ENCODE measurements at regions not wholly inside any gene's neighbourhood (a gene's known extent, or its start where the extent isn't known, plus 50 kb on each side); places are given as distances from the start of the nearest gene placed in this dataset.

DNA sequence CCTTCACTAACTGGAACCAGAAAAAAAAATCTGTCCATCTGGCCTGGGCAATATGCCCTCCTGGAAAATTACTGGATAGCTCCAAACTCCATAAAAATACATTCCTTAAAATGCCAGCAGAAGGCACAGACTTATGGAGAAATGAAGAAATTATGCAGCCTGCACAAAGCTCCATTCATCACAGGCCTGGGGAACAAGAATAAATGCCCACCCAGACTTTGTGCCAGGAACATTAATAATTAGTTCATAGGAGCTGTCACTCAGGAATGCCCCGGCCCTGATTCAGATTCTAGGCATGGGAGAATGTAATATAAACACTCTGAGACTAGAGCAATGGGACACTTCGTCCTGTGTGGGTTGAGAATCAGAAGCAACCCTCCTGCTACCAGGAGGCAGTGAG is 199.3 kb downstream of the OTOR start:
- no peak for DNase-seq

DNA sequence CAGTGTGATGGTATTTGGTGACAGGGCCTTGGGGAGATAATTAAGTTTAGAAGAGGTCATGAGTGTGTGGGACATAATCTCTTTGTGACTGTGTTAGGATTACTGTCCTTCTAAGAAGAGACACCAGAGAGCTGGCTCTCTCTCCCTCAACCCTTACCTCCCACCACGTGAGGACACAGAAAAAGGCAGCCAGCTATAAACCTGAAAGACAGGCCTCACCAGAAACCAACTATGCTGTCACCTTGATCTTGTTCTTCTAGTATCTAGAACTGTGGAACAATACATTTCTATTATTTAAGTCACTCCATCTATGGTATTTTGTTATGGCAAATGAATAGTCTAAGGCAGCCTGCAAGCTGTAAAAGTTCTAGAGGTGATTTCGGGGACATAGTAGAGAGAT is 203.7 kb downstream of the OTOR start:
- no peak for DNase-seq

DNA sequence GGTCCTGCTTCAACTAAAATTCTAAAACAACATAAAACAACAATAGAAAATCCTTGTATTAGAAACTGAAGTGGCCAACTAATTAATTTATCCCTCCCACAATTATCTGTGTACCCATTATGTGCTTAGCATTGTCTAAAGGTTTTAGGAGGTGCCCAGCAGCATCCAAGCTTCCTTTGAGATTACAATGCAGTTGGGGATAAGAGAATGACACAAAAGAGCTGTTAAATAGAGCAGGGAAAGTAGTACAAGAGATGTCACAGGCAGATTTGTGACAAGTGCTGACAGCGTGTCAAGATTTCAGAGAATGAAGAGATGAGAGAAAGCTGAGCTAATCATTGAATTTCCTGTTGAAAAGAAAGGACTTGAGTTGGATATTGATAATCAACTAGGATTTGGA is 204.8 kb downstream of the OTOR start:
- no peak for DNase-seq

DNA sequence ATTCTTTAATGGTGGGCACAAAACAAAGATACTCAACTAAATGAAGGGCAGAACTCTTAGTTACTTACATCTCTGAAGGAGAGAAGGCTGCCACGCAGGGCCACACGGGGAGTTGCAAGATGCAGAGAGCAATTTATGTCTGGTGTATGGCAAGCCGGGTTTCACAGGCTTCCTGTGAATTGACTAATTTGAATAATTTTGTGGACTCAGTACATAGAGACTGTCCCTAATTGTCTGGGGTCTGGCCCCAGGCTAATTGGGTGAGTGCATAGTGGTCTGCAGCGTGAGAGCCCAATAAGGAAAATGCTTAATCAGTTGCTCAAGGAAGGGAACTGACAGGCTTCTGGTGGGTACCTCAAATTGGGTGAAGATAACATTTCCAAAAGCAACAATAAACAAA is 205.7 kb downstream of the OTOR start:
- DNase-seq, result no peak

DNA sequence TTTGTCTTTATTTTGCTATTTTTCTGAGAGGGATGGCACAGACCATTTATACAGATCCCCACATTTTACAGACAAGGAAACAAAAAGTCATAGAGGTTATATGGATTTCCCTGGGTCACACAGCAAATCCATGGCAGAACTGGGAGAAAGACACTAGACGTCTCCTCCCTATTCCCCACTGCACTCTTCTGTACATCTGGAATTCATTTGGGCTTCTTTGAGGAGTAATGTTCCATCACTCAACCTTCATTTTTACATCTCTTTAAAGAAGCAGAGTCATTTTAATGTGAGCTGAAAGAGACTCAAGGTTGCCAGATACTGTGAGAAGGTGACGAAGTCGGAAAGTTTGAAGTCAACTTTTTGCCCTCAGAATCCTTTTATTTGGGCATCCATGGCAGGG is 207.3 kb downstream of the OTOR start:
- DNase-seq, result no peak

DNA sequence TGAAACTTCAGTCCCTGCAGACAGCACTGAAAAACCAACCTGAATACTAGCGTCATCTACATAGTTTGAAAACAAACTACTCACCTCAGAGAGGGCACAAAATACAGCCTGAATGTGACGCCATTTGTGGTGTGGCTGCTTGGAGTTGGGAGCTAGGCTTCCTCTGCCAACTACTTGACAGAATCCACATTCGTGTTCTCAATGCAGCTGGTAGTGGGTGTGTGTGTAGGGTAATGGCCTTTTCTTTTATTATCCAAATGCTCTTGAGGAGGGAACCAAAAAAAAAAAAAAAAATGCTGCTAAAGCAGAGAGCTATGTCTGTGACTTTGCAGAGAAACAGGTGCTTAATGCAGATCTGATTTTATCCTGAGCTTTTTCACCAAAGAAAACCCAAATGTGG is 207.8 kb downstream of the OTOR start:
- DNase-seq, result no peak

DNA sequence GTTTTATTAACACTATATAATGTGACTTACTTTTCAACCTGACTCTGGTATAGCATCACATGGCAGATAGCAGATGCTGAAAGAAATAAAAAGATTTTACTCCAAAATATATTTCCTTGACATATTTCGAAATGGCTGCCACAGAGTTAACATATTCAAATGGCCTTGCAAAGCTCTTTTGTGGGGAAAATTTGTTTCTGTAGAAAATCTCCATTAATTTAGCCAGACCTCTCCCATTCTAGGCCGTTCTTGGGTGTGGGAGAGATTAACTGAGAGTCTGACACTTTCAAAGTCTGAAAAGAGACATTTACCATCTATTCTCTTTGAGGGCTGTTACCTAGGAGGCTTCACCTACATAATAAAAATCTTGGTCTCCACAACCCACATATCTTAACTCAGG is 217.2 kb downstream of the OTOR start:
- no peak for DNase-seq

DNA sequence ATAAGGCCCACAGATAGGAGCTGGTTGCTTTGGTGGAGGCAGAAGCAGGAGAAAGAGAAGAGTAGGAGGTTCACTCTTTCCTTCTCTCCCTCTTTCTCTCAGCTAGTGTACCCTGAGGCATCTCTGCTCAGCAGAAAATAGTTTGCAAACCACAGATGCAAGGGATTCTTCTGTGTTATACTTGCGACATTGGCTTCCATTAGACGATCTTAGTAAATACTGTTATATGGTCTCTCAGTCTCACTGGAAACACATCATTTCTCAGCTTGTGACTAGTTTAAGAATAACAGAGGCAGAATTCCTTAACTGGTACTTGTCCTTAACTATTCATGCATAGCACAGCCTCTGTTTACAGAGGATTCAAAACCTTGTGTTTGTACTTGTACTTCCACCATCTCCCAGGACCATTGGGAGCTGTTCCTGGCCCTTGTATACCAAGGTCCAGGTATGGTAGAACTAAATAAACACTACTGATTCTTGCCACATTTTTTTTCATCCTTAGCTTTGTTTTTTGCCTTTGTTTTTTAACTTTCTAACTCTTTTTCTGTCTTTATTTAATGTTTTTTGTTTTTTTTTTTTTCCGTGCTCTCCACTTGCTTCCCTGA is 218.2 kb downstream of the OTOR start:
- DNase-seq, result no peak

DNA sequence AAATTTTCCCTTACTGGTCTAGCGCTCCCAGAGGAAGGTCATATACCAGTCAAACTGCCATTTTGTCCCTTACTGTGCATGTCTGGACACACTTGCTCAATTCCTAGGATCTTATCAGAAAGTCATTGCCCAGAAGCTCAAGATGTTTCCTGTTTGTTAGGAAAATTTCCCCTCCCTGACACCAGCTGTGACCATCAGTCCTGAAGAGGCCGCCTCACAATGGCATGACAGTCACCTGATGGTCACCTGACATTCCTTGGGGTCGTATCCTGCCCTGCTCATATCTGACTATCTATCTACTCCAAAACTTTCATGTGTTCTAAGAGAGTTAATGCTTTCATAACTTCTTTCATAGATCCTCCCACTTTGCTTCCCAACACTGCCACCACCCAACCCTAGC is 219.9 kb downstream of the OTOR start:
- DNase-seq, result no peak

DNA sequence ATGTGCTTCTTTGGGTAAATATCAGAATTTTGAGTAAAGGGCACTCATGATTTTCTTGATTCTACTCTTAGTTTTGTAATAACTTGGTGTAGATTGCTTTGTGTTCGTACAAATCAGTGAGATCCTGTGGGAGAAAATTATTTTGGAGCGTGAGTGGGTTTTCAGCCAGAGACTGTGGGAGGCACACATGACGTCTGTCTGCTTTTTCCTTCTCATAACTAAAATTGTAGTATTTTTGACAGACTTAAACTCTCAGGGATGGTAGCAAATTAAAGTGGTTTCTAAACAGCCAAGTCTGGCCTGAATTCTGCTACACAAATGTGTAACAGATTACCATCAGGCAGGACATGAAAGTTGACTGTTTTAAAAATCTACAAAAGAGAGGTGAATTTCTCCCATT is 222.6 kb downstream of the OTOR start:
- no peak for DNase-seq

DNA sequence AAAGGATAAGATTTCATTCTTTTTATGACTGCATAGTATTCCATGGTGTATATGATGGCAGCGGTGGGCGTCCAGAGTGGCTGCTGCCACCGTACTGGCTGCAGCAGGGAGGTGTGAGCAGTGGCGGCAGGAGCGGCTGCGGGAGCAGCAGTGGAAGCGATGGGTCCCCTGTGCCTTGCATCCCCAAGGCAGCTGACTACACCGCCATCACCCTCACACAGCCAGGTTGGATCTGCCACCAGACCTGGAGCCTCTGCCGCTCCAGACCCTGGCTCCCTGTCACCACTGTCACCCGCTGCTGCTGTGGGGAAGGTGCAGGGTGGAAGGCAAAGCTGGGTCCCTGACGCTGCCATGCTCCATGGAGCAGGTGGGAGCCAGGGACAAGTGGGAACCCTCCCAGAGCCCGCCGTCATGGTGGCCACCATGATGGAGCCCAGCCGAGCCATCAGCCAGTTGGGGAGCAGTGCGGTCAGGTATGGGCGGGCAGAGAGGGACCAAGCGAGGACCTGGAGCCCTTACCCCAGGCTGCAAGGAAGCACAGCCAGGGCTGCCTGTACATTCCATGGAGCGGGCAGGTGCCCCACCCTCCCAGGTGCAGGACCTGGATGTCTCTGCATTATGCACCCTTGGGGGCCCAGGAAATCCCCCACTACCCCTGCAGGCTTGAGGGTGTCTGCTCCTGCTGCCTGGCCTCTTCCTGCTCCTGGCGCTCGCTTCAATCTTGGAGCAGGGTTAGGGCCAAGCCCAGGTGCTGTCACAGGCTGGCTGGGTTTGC is 226.1 kb downstream of the OTOR start:
- DNase-seq, result no peak

DNA sequence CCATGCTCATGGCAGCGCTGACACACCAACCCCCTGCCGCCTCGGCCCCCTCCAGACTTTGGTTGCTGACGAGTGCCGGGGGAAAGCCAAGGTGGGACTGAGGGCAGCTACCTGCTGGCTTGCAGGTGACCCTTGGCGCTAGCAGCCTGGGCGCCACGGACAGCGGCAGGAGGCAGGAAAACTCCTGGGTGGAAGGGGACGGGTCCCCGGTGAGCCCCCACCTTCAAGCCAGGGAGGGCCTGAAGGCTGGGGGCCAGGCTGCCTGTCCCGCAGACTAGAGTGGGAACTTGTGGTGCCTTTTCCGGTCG is 226.7 kb downstream of the OTOR start:
- no peak for DNase-seq

DNA sequence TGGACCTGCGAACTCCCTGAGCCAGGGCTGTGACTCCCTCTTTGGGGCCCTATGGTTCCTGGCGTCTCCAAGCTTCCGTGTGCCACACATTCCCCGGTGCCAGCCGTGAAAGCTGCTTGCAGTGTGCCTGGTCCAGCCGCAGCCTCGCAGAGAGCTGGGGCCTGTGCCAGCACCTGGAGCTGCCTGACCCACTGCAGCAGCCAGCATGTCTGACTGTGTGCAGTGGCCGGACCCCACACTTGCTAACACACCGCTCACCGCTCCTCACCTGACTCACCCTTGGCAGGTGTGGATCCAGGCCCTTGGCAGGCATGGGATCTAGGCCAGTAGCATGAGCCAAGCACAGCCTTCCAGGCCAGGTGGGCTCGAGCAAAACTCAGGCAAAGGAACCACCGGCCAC is 227.5 kb downstream of the OTOR start:
- no peak for DNase-seq

DNA sequence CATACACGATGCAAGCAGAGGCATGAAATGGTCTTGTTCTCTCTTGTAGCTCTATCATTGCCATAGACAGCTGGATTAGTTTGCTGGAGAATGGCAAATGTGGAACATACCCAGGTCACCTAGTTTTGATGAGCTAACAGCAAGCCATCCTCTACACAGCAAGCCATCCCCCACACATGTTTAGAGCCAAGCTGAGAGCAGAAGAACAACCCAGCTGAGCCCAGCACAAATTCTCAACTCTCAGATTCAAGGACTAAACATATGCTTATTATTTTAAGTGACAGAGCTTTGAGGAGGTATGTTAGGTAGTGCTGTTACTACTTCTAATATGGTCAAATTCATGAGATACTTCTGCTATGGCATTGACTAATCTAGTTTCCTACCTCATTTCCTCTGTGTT is 230.3 kb downstream of the OTOR start:
- no peak for DNase-seq

DNA sequence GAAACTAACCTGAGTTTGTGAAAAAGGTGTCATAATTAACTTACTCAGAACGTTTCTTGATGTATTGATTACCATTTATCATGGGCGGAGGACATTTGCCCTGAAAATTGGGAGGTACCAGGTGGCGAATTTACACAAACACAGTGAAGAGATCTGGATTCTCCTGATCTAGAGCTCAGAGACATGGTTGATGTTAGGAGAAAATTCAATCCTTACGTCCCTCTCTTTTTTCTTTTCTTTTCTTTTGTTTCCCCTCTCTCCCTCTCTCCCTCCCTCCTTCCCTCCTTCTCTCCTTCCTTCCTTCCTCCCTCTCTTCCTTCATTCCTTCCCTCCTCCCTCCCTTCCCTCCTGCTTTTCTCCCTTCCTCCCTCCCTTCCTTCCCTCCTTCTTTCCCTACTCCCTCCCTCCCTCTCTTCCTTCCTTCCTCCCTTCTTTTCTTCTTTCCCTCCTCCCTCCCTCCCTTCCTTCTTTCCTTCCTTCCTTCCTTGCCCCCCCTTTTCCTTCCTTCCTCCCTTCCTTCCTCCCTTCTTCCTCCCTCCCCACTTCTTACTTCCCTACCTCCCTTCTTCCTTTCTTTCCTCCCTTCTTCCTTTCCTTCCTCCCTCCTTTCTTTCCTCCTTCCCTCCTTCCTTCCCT is 234.1 kb downstream of the OTOR start:
- no peak for DNase-seq

DNA sequence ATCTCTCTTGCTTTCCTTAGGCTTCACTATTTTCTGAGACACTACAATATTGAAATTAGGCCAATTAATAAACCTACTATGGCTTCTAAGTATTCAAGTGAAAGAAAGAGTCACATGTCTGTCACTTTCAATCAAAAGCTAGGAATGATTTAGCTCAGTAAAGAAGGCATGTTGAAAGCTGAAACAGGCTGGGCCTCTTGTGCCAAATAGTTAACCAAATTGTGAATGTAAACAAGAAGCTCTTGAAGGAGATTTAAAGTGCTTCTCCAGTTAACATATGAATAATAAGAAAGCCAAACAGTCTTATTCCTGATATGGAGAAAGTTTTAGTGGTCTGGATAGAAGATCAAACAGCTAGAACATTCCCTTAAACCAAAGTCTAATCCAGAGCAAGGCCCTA is 236.3 kb downstream of the OTOR start:
- DNase-seq, result no peak

DNA sequence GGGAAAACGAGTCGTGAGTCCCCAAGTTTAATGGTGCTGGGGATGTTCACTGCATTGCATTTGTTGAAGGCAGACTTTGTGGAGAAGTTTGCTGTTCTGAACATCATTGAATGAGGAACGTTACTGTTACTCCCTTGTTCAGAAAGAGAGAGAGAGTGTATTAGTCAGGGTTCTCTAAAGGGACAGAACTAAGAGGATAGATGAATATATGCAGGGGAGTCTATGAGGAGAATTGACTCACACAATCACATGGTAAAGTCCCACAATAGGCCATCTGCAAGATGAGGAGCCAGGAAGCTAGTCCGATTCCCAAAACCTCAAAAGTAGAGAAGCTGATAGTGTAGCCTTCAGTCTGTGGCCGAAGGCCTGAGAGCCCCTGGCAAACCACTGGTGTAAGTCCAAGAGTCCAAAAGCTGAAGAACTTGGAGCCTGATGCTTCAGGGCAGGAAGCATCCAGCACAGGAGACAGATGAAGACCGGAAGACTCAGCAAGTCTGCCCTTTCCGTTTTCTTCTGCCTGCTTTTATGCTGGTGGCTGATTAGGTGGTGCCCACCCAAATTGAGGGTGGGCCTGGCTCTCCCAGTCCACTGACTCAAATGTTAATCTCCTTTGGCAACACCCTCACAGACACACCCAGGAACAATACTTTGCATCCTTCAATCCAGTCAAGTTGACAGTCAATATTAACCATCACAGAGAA is 223.5 kb upstream of the PCSK2 start:
- DNase-seq, result no peak

DNA sequence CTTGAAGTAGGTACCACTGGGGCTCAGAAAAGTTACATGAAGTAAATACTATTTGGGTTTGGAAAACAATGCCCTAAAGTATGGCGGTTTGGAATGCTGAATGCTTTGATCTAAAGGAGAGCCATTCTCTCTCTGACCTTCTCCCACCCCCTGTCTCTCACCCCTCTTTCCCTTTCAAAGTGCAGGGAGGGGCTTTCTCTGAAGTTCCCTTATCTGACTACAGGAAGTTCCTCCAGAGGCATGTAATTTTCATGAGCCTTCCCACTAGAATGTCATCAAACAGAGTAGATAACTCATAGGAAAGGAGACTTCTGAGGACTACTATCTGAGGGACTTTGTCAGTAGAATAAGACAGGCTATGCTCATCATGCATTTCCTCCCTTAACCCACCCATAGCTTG is 216.7 kb upstream of the PCSK2 start:
- DNase-seq, result no peak

DNA sequence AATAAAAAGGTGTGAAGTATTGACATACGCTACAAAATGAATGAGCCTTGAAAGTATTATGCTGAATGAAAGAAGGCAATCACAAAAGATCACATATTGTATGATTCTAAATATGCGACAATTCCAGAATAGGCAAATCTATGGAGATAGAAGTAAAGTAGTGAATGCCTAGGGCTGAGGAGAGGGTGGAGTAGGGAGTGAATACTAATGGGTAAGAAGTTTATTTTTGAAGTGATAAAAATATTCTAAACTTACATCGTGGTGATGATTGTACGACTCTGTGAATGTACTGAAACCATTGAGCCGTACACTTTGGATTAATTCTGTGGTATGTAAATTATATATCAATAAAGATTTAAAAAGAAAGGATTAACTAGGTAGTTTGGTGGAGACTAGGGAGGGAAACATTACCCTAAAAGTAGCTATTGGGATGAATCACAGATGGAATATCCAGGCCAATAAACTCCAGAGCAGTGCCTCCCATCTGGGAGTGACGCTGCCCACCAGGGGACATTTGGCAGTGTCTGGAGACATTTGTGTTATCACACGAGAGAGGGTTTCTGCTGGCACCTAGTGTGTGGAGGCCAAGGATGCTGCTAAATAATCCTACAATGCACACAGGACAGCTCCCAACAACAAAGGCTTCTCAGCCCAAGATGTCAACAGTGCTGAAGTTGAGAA is 214.2 kb upstream of the PCSK2 start:
- DNase-seq, result no peak

DNA sequence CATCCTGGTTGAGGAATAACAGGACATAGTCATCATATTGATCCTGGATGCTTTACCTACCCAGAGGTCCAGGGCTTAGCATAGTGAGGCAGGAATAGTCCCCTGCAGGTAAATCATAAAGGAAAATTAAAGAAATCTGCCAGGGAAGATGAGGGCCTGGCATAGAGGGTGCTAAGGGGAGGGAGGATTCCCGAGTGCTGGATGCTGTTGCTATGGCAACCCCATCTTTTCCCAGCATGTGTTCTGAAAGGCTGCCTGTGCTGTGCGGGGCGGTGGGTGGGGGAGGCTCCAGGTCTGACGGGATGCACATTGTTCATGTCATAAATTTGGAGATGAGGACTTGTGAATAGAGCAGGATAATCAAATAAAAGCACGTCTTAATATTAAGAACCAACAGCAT is 212.6 kb upstream of the PCSK2 start:
- no peak for DNase-seq

DNA sequence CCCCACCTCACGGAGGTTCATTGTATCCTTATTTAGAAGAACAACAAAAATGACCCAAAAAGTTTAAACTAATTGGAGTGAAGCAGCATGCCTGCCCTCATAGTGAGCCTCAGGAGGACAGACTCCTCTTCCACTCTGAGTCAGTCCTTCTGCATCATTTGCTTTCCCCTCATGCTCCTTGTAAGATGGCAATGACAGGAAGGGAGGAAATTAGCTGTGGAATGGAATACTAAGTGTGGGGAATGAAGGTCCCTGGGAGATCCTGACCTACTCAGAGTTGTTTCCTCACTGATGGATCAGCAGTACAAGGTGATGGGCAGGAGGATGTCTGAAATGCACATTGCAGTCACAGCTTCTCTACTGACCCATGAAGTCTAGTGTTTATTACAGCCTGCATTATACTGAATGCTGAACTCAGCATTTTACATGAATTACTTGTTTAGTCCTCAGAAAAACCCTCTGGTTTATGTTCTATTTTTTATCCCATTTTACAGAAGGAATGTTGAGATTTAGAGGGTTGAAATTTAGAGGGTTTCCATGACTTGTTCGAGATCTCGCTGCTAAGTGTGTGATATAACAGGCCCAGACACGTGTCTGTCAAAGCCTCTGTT is 212.0 kb upstream of the PCSK2 start:
- no peak for DNase-seq

DNA sequence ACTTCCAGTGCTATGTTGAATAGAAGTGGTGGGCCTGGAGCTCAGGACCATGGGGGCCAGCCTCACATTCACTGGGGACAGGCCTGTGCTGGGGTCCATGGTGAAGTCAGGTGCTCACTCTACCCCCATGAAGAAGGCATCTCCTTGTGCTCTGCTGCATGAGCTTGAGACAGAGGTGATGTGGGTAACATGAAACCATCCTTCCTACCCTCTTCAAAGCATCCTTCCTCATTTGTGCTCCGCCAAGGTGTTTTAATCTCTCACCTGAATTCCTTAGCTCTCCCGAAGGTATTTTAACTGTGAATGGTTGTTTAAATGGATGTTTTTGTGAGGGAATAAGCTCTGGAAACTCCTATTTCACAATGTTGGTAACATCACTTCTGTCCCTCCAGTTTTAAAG is 209.6 kb upstream of the PCSK2 start:
- DNase-seq, result no peak

DNA sequence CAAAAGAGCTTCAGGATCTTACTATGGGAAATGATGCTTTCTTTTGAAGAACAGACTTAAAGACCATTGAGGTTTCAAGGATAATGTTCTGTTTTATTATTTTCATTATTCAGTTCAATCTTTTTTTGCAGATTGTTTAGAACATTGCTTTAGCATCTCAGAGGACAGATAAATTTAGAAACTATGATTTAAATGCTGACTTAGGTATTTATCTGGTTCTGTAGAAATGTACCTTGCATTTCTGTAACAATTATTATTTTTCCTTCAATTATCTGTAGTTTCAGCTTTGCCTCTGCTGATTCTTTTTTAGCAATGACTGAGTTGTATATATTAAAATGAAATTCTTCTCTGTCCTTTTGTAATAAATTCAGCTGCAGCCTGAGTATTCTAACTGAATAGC is 205.4 kb upstream of the PCSK2 start:
- DNase-seq, result no peak

All from effector CD8-positive, alpha-beta T cell (primary cell).